Frontal cortex (tissue), 3 donors: ENCODE measurements at regions not wholly inside any gene's neighbourhood (a gene's known extent, or its start where the extent isn't known, plus 50 kb on each side); places are given as distances from the start of the nearest gene placed in this dataset.
"Not testable (repeated sequence)": the region's sequence is repeated elsewhere in the genome, so short reads cannot be mapped to it uniquely, and the experiment has no call there.

Source experiments
- DNase-seq, 2 donors: peaks; one replicate each; pipeline ENCODE4 v3.0.0; 2012; ENCODE audit warnings: low spot score in 2 of 2
- FAIRE-seq: peaks from 2 replicates; lab custom pipeline; 2012; peaks lifted over from hg19 to GRCh38; lab: Jason Lieb, UNC
- donor health status: control.
- donor health status: control.
- donor health status: control.

DNA sequence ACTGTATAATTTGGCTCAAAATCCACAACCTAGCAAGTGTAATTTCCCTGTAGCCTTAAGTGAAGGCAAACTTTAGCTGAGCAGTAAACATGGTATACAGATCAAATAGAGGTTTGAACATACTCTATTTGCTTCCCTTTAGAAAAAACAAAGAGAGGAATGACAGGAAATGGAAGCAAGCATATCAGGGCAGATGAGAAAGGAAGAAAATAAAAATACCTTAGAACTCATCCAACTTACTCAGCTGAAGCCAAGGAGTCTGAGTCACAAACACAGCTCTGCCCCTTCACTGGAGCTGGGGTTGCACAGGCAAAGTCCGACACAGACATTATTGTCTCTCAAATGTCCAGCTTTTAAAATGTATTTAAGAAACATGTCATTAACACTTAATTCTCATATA, 379.9 kb upstream of the IRAK1BP1 start:
- FAIRE-seq (no peak), DNase-seq (no peak)

DNA sequence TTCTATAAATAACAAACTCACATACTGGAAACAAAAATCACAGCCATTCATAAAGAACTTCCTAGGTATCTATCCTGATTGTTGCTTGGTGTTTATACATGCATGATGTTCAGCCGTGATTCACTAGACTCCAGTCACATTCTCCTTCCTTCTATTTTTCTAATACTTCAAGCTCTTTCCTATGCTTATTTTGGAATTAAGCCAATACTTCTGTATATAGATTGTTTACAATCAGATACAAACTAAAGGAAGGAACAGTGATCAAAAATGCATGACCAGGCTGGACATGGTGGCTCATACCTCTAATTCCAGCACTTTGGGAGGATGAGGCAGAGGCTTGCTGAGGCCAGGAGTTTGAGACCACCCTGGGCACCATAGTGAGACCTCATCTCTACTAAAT, 377.5 kb upstream of the IRAK1BP1 start:
- DNase-seq (no peak), FAIRE-seq (no peak)

DNA sequence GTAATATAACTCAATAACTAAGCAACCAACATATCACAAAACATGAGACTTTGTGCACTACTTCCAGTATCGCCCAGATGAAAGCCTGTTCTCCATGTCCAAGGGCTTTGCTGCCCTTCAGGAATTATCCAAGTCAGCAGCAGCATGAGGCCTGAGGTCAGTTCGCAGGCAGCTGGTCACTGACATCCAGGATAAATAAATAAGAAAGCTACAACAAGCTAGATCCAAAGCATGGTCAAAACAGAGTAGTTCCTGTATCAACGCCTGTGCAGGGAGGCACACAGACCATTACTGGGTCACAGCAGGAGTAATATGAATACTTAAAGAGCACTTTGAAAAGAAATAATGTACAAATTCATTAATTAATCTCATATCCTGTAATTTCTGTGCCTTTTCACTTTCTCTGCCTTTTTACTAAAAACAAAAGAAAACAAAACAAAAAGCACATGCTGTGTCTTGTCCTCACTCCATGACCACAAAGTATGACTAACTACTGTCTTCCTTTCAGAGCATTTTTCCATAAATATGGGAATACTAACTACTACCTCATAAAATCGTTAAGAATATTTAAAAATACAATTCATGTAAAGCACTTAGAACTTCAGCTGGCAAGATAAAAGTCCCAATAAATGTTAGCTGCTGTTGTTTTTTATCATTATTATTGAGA, 374.9 kb upstream of the IRAK1BP1 start:
- DNase-seq (no peak), FAIRE-seq (no peak)

- FAIRE-seq (no peak), DNase-seq (no peak)
These were observed 366.9 kb upstream of the IRAK1BP1 start for GRCh38 chr6:78500299-78501089.

DNA sequence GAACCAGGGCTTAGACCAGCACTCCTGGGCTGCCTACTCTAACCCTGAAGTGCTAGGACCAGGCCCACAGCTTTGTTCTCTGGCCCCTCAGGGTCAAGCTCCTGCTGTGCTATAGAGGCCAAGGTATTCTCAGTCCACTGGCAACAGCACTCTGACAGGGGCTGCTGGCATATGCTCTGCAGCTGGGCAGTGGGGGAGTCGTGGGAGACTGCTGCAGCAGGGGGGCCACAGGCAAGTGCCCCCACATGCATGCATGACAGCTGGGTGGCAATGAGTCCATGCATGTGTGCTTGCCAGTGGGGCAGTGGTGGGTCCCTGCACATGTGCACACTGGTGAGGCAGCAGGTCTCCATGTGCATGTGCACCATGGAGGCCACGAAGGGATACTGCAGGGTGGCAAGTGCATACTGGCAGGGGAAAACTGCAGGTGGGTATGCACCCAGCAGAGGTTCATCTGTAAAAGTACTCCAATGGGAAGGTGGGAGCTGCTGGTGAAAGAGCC, 364.9 kb upstream of the IRAK1BP1 start:
- DNase-seq: no peak
- FAIRE-seq: no peak

GRCh38 chr6:78505178-78505577, 362.2 kb upstream of the IRAK1BP1 start:
- no peak for FAIRE-seq
- no peak for DNase-seq

DNA sequence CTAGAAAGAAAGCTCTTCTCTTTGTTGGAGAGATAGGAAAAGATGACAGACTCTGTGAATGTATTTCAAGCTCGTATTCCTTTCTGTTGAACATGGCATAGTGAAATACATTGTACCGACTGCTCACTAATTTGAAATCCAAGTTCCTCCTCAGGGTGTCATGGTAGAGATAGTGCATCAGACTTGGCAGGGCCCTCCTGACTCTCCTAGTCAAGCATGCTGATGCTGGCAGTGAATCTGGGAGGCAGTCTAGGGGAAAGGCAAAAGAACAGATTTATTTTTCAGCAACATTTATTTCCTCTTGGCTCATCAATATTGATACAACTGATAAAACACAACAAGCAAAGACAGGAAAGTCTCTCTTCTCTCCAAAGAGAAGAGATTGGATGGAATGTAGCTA, 356.3 kb upstream of the IRAK1BP1 start:
- FAIRE-seq (no peak), DNase-seq (no peak)

DNA sequence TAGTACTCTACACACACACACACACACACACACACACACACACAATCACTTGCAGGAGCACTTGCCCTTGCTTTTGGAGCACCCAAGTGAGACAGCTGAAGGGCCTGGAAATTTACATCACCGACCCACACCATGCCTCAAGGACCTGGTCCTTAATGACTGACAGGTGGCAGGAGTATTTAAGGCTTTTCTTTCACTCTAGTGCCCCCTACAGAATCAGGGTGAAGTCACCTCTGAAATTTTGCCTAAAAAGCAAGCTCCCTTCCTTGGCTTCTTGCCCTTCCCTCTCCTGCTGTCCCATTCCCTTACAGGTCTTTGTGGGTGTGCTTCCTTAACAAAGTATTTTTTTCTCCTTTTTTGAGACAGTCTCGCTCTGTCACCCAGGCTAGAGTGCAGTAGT, 353.5 kb upstream of the IRAK1BP1 start:
- no peak for FAIRE-seq
- no peak for DNase-seq

- FAIRE-seq (no peak), DNase-seq (no peak)
These were observed 352.1 kb upstream of the IRAK1BP1 start for GRCh38 chr6:78515271-78515670.

DNA sequence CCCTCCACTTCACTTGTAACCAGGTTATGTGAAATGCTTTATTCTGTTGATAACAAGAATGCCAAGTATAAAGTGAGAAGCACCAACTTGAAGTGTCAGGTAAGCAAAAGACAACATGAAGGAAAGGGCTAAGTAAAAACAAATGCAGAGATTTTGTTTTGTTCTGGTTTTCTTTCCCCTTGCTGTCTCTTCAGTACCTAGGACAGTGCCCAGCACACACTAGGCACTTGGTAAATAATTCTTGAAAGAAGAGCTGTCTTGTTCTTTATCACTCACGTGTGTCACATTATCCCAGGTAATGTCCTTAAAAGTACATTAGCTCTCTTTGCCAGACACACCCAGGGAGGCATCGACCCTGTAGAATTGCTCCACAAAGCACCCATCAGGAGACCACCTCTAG, 350.0 kb upstream of the IRAK1BP1 start:
- FAIRE-seq (no peak), DNase-seq (no peak)

GRCh38 chr6:78523622-78524021, 343.7 kb upstream of the IRAK1BP1 start:
- DNase-seq (no peak), FAIRE-seq (no peak)

GRCh38 chr6:78525976-78526375, 341.4 kb upstream of the IRAK1BP1 start:
- FAIRE-seq (no peak), DNase-seq (peak in 1 of 2 donors; percentile 0)

DNA sequence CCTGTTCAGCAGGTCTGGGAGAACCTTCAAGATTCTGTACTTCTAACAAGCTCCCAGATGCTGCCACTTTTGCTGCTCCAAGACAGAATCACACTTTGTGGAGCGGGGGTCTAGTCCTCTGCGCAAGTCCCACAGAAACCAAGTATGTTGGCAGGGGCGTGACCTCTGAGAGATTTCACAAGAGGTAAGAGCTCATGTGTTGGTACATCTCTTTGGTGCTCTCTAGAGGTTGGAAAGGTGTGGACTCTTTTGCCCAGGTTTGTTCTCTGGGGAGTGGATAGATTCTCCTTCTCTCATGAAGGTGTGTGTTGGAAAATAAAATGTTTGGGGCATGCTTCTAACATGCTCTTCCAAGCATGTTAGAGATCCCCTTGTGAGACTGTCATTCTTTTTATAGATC, 340.9 kb upstream of the IRAK1BP1 start:
- DNase-seq (no peak), FAIRE-seq (no peak)

- FAIRE-seq: no peak
- no peak for DNase-seq
These were observed 338.4 kb upstream of the IRAK1BP1 start for GRCh38 chr6:78528926-78529325.

- FAIRE-seq (no peak), DNase-seq (no peak)
These were observed 337.1 kb upstream of the IRAK1BP1 start for GRCh38 chr6:78530208-78530607.

- FAIRE-seq (no peak), DNase-seq (no peak)
These were observed 333.9 kb upstream of the IRAK1BP1 start for GRCh38 chr6:78533426-78533825.

DNA sequence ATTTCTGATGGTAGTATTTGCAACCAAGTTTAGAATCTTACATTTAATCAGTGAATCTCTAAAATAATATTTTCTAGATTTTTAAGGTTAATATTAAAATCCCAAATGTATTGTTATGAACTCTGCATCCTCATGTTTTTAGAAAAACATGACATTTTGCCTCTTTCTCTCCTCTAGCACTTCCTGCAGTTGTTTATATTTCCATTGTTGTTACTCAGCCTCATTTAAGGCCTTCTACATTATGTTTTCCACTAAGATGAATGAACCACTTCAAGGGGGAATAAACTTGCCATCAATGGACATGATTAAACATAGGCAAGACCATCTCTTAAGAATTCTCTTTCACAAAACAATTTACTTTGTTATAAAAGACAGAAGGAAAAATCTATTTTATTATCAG, 333.5 kb upstream of the IRAK1BP1 start:
- no peak for FAIRE-seq
- no peak for DNase-seq

DNA sequence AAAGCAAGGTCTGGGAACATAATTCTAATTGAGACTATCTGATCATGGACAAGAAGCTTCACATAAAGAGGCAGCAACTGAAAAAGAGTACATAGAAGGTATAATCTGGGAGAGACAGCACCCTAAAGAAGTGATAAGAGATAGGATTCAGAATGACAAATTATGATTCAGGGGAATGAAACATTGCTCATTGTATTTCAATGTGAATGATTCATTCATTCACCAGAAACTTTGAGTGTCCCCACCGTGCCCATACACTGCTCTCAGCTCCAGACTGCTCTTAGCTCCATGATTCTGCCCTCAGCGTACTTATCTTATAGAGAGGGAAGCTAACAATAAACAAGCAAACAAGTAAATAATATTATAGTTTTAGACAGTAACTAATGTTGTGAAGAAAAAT, 329.3 kb upstream of the IRAK1BP1 start:
- no peak for DNase-seq

DNA sequence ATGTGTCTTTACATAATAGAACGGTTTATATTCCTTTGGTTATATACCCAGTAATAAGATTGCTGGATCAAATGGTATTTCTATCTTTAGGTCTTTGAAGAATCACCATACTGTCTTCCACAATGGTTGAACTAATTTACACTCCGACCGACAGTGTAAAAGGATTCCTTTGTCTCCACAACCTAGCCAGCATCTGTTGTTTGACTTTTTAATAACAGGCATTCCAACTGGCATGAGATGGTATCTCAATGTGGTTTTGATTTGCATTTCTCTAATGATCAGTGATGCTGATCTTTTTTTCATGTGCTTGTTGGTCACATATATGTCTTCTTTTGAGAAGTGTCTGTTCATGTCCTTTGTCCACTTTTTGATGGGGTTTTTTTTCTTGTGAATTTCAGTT, 319.7 kb upstream of the IRAK1BP1 start:
- not testable (repeated sequence) for DNase-seq, FAIRE-seq

More for the DNA sequence above, 329.3 kb upstream of the IRAK1BP1 start:
- no peak for FAIRE-seq

DNA sequence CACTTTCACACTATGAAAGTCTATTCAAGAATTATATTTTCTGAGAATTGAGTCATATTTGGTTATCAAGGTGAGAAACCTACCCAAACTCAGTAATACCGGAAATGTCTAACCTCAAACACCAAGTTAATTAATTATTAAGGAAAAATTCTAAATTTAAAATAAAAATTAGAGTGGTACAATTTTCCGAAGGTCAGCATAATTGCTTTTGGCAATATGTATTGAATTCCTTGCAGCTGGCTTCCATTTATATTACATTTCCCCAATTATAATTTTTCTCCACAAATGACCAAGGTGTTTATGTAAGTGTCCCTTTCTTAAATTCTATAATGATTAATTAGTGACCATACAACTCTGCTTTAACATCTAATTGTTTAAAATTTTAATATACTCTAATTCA, 316.0 kb upstream of the IRAK1BP1 start:
- DNase-seq (no peak), FAIRE-seq (no peak)

- FAIRE-seq: no peak
- no peak for DNase-seq
These were observed 314.9 kb upstream of the IRAK1BP1 start for GRCh38 chr6:78552435-78552834.
